ENCODE measurements at regions not wholly inside any gene's neighbourhood (a gene's known extent, or its start where the extent isn't known, plus 50 kb on each side); places are given as distances from the start of the nearest gene placed in this dataset.
"Not testable (repeated sequence)": the region's sequence is repeated elsewhere in the genome, so short reads cannot be mapped to it uniquely, and the experiment has no call there.

GRCh38 chr1:22196041-22196440 is 53.1 kb upstream of the WNT4 start:
- no peak for DNase-seq

- DNase-seq = no peak
These were observed 53.7 kb upstream of the WNT4 start for GRCh38 chr1:22196641-22197040.

- no peak for DNase-seq
These were observed 54.7 kb upstream of the WNT4 start for GRCh38 chr1:22197644-22198043.

GRCh38 chr1:22201023-22201422 is 58.1 kb upstream of the WNT4 start:
- DNase-seq = no peak

GRCh38 chr1:22203335-22203734 is 60.4 kb upstream of the WNT4 start:
- DNase-seq = no peak

GRCh38 chr1:22204057-22204840 is 61.4 kb upstream of the WNT4 start:
- DNase-seq = no peak

GRCh38 chr1:22204989-22205913 is 62.4 kb upstream of the WNT4 start:
- DNase-seq = no peak

GRCh38 chr1:22206551-22207125 is 63.7 kb upstream of the WNT4 start:
- no peak for DNase-seq

GRCh38 chr1:22207511-22208267 is 64.8 kb upstream of the WNT4 start:
- DNase-seq = no peak

- no peak for DNase-seq
These were observed 65.5 kb upstream of the WNT4 start for GRCh38 chr1:22208268-22208972.

GRCh38 chr1:22208973-22209378 is 66.1 kb upstream of the WNT4 start:
- no peak for DNase-seq

- DNase-seq = no peak
These were observed 67.3 kb upstream of the WNT4 start for GRCh38 chr1:22210176-22210575.

GRCh38 chr1:22210636-22211035 is 67.7 kb upstream of the WNT4 start:
- DNase-seq = no peak

- DNase-seq = not testable (repeated sequence)
These were observed 68.6 kb upstream of the WNT4 start for GRCh38 chr1:22211459-22211858.

GRCh38 chr1:22212400-22213233 is 69.7 kb upstream of the WNT4 start:
- DNase-seq = no peak

- no peak for DNase-seq
These were observed 73.5 kb upstream of the WNT4 start for GRCh38 chr1:22216210-22216883.

GRCh38 chr1:22216966-22217365 is 74.1 kb upstream of the WNT4 start:
- DNase-seq = no peak

- no peak for DNase-seq
These were observed 75.0 kb upstream of the WNT4 start for GRCh38 chr1:22217811-22218460.

- DNase-seq = no peak
These were observed 75.8 kb upstream of the WNT4 start for GRCh38 chr1:22218618-22219250.

Measured in activated CD8-positive, alpha-beta memory T cell treated with anti-CD3 and anti-CD28 coated beads, Interleukin-2, amount 50 U/mL, for 4 hours (primary cell).